PC-9 (cell line): ENCODE measurements at regions not wholly inside any gene's neighbourhood (a gene's known extent, or its start where the extent isn't known, plus 50 kb on each side); places are given as distances from the start of the nearest gene placed in this dataset.

ENCODE experiments used
- BruUV-seq: library from RNA; stranded (reverse); fragments of 400-500 nt; replicated peaks from 2 replicates; lab custom pipeline; 2021; lab: Mats Ljungman, UMichigan
- CTCF ChIA-PET: fragments of 300-600 bp; sonication (Branson Sonifier 250); formaldehyde crosslinking; loops from one replicate; lab custom pipeline; 2022; ENCODE audit warnings: antibody characterized with exemption; lab: Charles Lee
- POLR2A ChIA-PET: fragments of 300-600 bp; sonication (Branson Sonifier 250); formaldehyde crosslinking; loops from one replicate; lab custom pipeline; 2022; ENCODE audit warnings: antibody characterized with exemption; ENCODE audit not compliant: unreplicated experiment; lab: Charles Lee
- DNase-seq, 2 experiments: peaks; one replicate each; pipeline versions ENCODE4 v3.0.0 to v3.0.0-alpha.2; 2015 to 2022; ENCODE audit warnings: mixed read lengths in 1 of 2
- H2AFZ ChIP-seq: fragments of 200-600 bp; sonication (generic); 2 replicates; pipeline ENCODE4 v1.8.1; 2017; ENCODE audit warnings: antibody characterized with exemption
- H3F3A ChIP-seq: fragments of 200-600 bp; sonication (generic); 2 replicates; pipeline ENCODE4 v1.8.1; 2017; ENCODE audit warnings: antibody characterized with exemption, mild to moderate bottlenecking, low read depth; ENCODE audit not compliant: insufficient read depth
- H3K27ac ChIP-seq: fragments of 200-600 bp; sonication (generic); 2 replicates; pipeline ENCODE4 v1.6.1; 2016; ENCODE audit warnings: mixed run types
- H3K27me3 ChIP-seq: fragments of 200-600 bp; sonication (generic); 2 replicates; pipeline ENCODE4 v1.6.1; 2016; ENCODE audit warnings: low read depth, mixed run types; ENCODE audit not compliant: insufficient read depth
- H3K36me3 ChIP-seq: fragments of 200-600 bp; sonication (generic); 2 replicates; pipeline ENCODE4 v1.6.1; 2016; ENCODE audit warnings: low read depth, mixed run types
- H3K4me1 ChIP-seq: fragments of 200-600 bp; sonication (generic); replicated peaks from 2 replicates; pipeline ENCODE4 v1.6.1; 2016; ENCODE audit warnings: mixed run types; ENCODE audit not compliant: insufficient read depth
- H3K4me2 ChIP-seq: fragments of 200-600 bp; sonication (generic); 2 replicates; pipeline ENCODE4 v1.6.1; 2017; ENCODE audit warnings: mixed run types
- H3K4me3 ChIP-seq: fragments of 200-600 bp; sonication (generic); 2 replicates; pipeline ENCODE4 v1.6.1; 2016; ENCODE audit warnings: mixed run types
- H3K79me2 ChIP-seq: fragments of 200-600 bp; sonication (generic); 2 replicates; pipeline ENCODE4 v1.6.1; 2017; ENCODE audit warnings: low read depth, mixed run types
- H3K9me2 ChIP-seq: fragments of 200-600 bp; sonication (generic); 2 replicates; pipeline ENCODE4 v1.8.1; 2017; ENCODE audit warnings: mild to moderate bottlenecking; ENCODE audit not compliant: insufficient read depth
- H3K9me3 ChIP-seq: fragments of 200-600 bp; sonication (generic); 2 replicates; pipeline ENCODE4 v1.8.1; 2016; ENCODE audit warnings: low read depth; ENCODE audit not compliant: insufficient read depth
- H4K20me1 ChIP-seq: fragments of 200-600 bp; sonication (generic); 2 replicates; pipeline ENCODE4 v1.8.1; 2017; ENCODE audit not compliant: insufficient read depth
- CTCF ChIP-seq: fragments of 200-600 bp; sonication (generic); conservative IDR thresholded peaks from 2 replicates; pipeline ENCODE4 v1.6.1; 2017; ENCODE audit warnings: mixed run types, antibody characterized with exemption, mild to moderate bottlenecking, moderate library complexity
- EZH2 ChIP-seq: fragments of 200-600 bp; sonication (generic); IDR thresholded peaks from 2 replicates; pipeline ENCODE4 v1.8.0; 2017; ENCODE audit warnings: antibody characterized with exemption, low read depth
- intact Hi-C: fragments of 100-400 bp; cut with micrococcal nuclease; formaldehyde crosslinking; loops from one replicate; pipeline ENCODE4 v1.10.0; 2022; ENCODE audit not compliant: unreplicated experiment

GRCh38 chr14:30339311-30339901, 219.6 kb upstream of the G2E3 start:
- no peaks in the 10 kb centered on the region for H3K27me3 ChIP-seq
- H3K9me3 ChIP-seq, result no peaks in the 10 kb centered on the region
- TF ChIP-seq EZH2 (no peak), CTCF (no peak)
- CTCF ChIA-PET, result no interaction called here
- no peaks in the 10 kb centered on the region for H3K79me2 ChIP-seq
- POLR2A ChIA-PET, result no interaction called here
- no peaks in the 10 kb centered on the region for H4K20me1 ChIP-seq
- no peaks in the 10 kb centered on the region for H3K36me3 ChIP-seq
- intact Hi-C loops, result no loop called here
- no peak for DNase-seq
- peaks cover 7% of the 10 kb centered on the region; the same call in 1 of the 2 replicates for H3K4me1 ChIP-seq
- no peak overlapping the region for H3K4me2 ChIP-seq
- no peaks in the 10 kb centered on the region for H3K9me2 ChIP-seq
- no TSS peak for BruUV-seq
- H3K4me3 ChIP-seq, result no peak overlapping the region
- H3K27ac ChIP-seq, result no peak overlapping the region
- no peak overlapping the region for H2AFZ ChIP-seq
- H3F3A ChIP-seq, result no peaks in the 10 kb centered on the region

GRCh38 chr14:30340495-30340894, 218.5 kb upstream of the G2E3 start:
- H3K36me3 ChIP-seq, result no peaks in the 10 kb centered on the region
- no peaks in the 10 kb centered on the region for H3K27me3 ChIP-seq
- no peaks in the 10 kb centered on the region for H4K20me1 ChIP-seq
- CTCF ChIA-PET, result no interaction called here
- no peak overlapping the region for H3K4me2 ChIP-seq
- TF ChIP-seq CTCF (no peak), EZH2 (no peak)
- no peak for DNase-seq
- H3K4me3 ChIP-seq, result no peak overlapping the region
- peaks cover 7% of the 10 kb centered on the region; the same call in 1 of the 2 replicates for H3K4me1 ChIP-seq
- no peaks in the 10 kb centered on the region for H3K9me3 ChIP-seq
- BruUV-seq, result no TSS peak
- no peaks in the 10 kb centered on the region for H3K9me2 ChIP-seq
- POLR2A ChIA-PET, result no interaction called here
- no peaks in the 10 kb centered on the region for H3F3A ChIP-seq
- intact Hi-C loops, result no loop called here
- H2AFZ ChIP-seq, result no peak overlapping the region
- no peak overlapping the region for H3K27ac ChIP-seq
- no peaks in the 10 kb centered on the region for H3K79me2 ChIP-seq

- intact Hi-C loops, result no loop called here
- no TSS peak for BruUV-seq
Observed at GRCh38 chr14:30345511-30345910, 213.4 kb upstream of the G2E3 start.

More at GRCh38 chr14:30345511-30345910, 213.4 kb upstream of the G2E3 start:
- Histone ChIP-seq H4K20me1 (no peaks in the 10 kb centered on the region), H3K27me3 (no peaks in the 10 kb centered on the region), H2AFZ (no peak overlapping the region), H3K9me2 (no peaks in the 10 kb centered on the region), H3K4me3 (no peak overlapping the region), H3K4me2 (no peak overlapping the region), H3K79me2 (no peaks in the 10 kb centered on the region), H3K9me3 (no peaks in the 10 kb centered on the region), H3K36me3 (no peaks in the 10 kb centered on the region), H3K4me1 (no peaks in the 10 kb centered on the region), H3K27ac (no peak overlapping the region), H3F3A (no peaks in the 10 kb centered on the region)
- CTCF ChIA-PET, result interaction anchor here (0.6 kb wide), 1 partner anchor 15 kb away, joined by 3 read pairs; no protein-coding TSS in a partner anchor
- POLR2A ChIA-PET, result no interaction called here
- TF ChIP-seq EZH2 (no peak), CTCF (no peak)
- DNase-seq, result no peak
